ENCODE measurements at regions not wholly inside any gene's neighbourhood (a gene's known extent, or its start where the extent isn't known, plus 50 kb on each side); places are given as distances from the start of the nearest gene placed in this dataset.

- TF ChIP-seq EZH2 (IDR thresholded peaks at IDR 0.05; ENCODE audit: insufficient read depth, poor library complexity, severe bottlenecking), result no peak
- TF ChIP-seq EZH2phosphoT487 (IDR thresholded peaks at IDR 0.05; ENCODE audit: insufficient read depth, low read depth), result no peak
Measured at GRCh38 chr13:47133011-47133445, 236.2 kb upstream of the HTR2A start.
